DND-41 (cell line): ENCODE measurements at regions not wholly inside any gene's neighbourhood (a gene's known extent, or its start where the extent isn't known, plus 50 kb on each side); places are given as distances from the start of the nearest gene placed in this dataset.
"Not testable (repeated sequence)": the region's sequence is repeated elsewhere in the genome, so short reads cannot be mapped to it uniquely, and the experiment has no call there.

Source experiments
- ATAC-seq: fragments of 200-7000 bp; cut with Tn5 transposase; 3 replicates; pipeline ENCODE4 v1.9.1; 2021; ENCODE audit warnings: low read depth; ENCODE audit not compliant: insufficient read depth
- DNase-seq: peaks from one replicate; pipeline ENCODE4 v3.0.0-alpha.2; 2020
- H2AFZ ChIP-seq: 2 replicates; pipeline ENCODE4 v1.6.0; 2012; ENCODE audit warnings: low read depth, low read length
- H3K27ac ChIP-seq: 2 replicates; pipeline ENCODE4 v1.5.1; 2012; ENCODE audit warnings: low read length, inconsistent platforms
- H3K27me3 ChIP-seq: fragments of 200-600 bp; sonication (generic); 2 replicates; pipeline ENCODE4 v1.6.0; 2012; ENCODE audit warnings: low read length, mild to moderate bottlenecking, inconsistent platforms; ENCODE audit not compliant: insufficient read depth, poor library complexity
- H3K36me3 ChIP-seq: 2 replicates; pipeline ENCODE4 v1.5.1; 2012; ENCODE audit warnings: low read length, inconsistent platforms; ENCODE audit not compliant: insufficient read depth
- H3K4me1 ChIP-seq: 2 replicates; pipeline ENCODE4 v1.5.1; 2012; ENCODE audit warnings: mild to moderate bottlenecking, low read length; ENCODE audit not compliant: insufficient read depth
- H3K4me2 ChIP-seq: 2 replicates; pipeline ENCODE4 v1.6.0; 2012; ENCODE audit warnings: mild to moderate bottlenecking, moderate library complexity, low read length, inconsistent platforms; ENCODE audit not compliant: insufficient read depth
- H3K4me3 ChIP-seq, 2 experiments: fragments of 200-600 bp in 1 of 2; shearing (Covaris generic) in 1 of 2; 2 replicates each; pipeline ENCODE4 v1.5.1; 2012 to 2016; ENCODE audit warnings: inconsistent platforms in 2 of 2, low read length in 2 of 2, mild to moderate bottlenecking in 2 of 2, low read depth in 1 of 2, moderate library complexity in 1 of 2
- H3K79me2 ChIP-seq: 2 replicates; pipeline ENCODE4 v1.6.0; 2012; ENCODE audit warnings: low read length, inconsistent platforms; ENCODE audit not compliant: insufficient read depth
- H3K9ac ChIP-seq: 2 replicates; pipeline ENCODE4 v1.6.0; 2012; ENCODE audit warnings: low read depth, mild to moderate bottlenecking, inconsistent platforms, low read length, moderate library complexity
- H3K9me3 ChIP-seq: 2 replicates; pipeline ENCODE4 v1.5.1; 2012; ENCODE audit warnings: low read length, moderate library complexity, mild to moderate bottlenecking, inconsistent platforms; ENCODE audit not compliant: insufficient read depth, severe bottlenecking
- H4K20me1 ChIP-seq: 2 replicates; pipeline ENCODE4 v1.6.0; 2012; ENCODE audit warnings: low read length; ENCODE audit not compliant: insufficient read depth
- EZH2 ChIP-seq: IDR thresholded peaks from 3 replicates; pipeline ENCODE4 v1.6.1; 2012; ENCODE audit warnings: borderline replicate concordance, low read depth, mild to moderate bottlenecking, moderate library complexity, low read length, inconsistent platforms; ENCODE audit not compliant: severe bottlenecking
- TF ChIP-seq, protein P1 (sequence below): IDR thresholded peaks from 2 replicates; pipeline ENCODE4 v1.5.1; 2012; ENCODE audit warnings: borderline replicate concordance, low read length, moderate library complexity, mild to moderate bottlenecking; ENCODE audit not compliant: poor library complexity, severe bottlenecking; ENCODE audit errors: extremely low read depth

DNA sequence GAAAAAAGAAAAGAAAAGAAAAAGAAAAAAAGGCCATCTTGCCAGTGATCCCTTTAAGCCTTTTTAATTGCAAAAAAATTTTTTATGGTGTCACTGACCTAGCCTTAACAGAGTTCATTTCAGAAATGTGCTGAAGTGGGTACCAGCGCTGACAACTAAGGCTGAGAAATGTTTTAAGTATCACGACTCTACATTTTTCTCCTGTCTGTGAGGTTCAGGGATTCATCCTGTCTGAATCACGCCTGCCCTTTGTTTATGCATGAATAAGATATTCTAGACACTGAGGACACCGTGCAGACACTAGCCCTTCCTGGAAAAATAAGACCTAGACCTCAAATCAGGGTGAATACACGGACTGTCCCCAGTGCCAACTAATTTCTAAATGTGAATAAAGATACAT is 154.4 kb upstream of the NOCT start:
- Histone ChIP-seq H3K79me2 (no peaks in the 10 kb centered on the region), H3K9ac (no peak overlapping the region), H3K9me3 (no peaks in the 10 kb centered on the region), H3K4me2 (no peak overlapping the region), H4K20me1 (no peaks in the 10 kb centered on the region), H2AFZ (no peak overlapping the region), H3K27ac (no peak overlapping the region), H3K4me3 (no peak overlapping the region), H3K4me1 (no peaks in the 10 kb centered on the region), H3K36me3 (no peaks in the 10 kb centered on the region), H3K27me3 (peaks cover 9% of the 10 kb centered on the region)
- DNase-seq = no peak
- TF ChIP-seq, protein P1, sequence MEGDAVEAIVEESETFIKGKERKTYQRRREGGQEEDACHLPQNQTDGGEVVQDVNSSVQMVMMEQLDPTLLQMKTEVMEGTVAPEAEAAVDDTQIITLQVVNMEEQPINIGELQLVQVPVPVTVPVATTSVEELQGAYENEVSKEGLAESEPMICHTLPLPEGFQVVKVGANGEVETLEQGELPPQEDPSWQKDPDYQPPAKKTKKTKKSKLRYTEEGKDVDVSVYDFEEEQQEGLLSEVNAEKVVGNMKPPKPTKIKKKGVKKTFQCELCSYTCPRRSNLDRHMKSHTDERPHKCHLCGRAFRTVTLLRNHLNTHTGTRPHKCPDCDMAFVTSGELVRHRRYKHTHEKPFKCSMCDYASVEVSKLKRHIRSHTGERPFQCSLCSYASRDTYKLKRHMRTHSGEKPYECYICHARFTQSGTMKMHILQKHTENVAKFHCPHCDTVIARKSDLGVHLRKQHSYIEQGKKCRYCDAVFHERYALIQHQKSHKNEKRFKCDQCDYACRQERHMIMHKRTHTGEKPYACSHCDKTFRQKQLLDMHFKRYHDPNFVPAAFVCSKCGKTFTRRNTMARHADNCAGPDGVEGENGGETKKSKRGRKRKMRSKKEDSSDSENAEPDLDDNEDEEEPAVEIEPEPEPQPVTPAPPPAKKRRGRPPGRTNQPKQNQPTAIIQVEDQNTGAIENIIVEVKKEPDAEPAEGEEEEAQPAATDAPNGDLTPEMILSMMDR = no peak
- no peak for TF ChIP-seq EZH2
- no peak for ATAC-seq

- H3K79me2 ChIP-seq, H3K9me3 ChIP-seq, H3K4me3 ChIP-seq, H2AFZ ChIP-seq, H3K36me3 ChIP-seq, H3K4me2 ChIP-seq, H3K4me1 ChIP-seq, H3K9ac ChIP-seq, H4K20me1 ChIP-seq, ATAC-seq, DNase-seq, H3K27me3 ChIP-seq, H3K27ac ChIP-seq: not testable (repeated sequence)
Measured at GRCh38 chr4:138860357-138860756, 155.2 kb upstream of the NOCT start.

DNA sequence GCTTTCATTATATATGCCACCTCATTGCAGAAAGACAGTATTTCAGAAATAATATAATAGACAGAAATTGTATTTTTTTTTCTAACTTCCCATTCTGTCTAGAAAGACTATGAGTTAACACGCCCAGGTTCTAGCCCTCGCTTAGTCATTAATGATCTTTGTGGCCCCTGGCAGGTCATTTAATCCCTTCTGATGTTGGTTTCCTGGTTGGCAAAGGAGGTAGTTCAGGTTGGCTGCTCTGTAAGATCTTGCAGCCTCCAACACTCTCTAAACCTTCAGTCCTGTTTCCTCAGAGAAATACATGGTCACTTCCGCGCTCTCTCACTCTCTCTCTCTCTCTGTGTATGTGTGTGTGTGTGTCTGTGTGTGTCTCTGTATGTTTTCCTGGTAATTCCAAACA is 156.3 kb upstream of the NOCT start:
- H2AFZ ChIP-seq = no peak overlapping the region
- no peak overlapping the region for H3K4me3 ChIP-seq
- H3K4me2 ChIP-seq = no peak overlapping the region
- H4K20me1 ChIP-seq = no peaks in the 10 kb centered on the region
- H3K27ac ChIP-seq = no peak overlapping the region
- no peaks in the 10 kb centered on the region for H3K4me1 ChIP-seq
- ATAC-seq (no peak), DNase-seq (no peak)
- no peak overlapping the region for H3K9ac ChIP-seq
- no peaks in the 10 kb centered on the region for H3K36me3 ChIP-seq
- peaks cover 9% of the 10 kb centered on the region for H3K27me3 ChIP-seq
- H3K9me3 ChIP-seq = no peaks in the 10 kb centered on the region
- no peaks in the 10 kb centered on the region for H3K79me2 ChIP-seq
- TF ChIP-seq EZH2 = no peak
- TF ChIP-seq, protein P1 = no peak

GRCh38 chr4:138858419-138858818 is 157.2 kb upstream of the NOCT start:
- H3K4me1 ChIP-seq = no peaks in the 10 kb centered on the region
- ATAC-seq (no peak), DNase-seq (no peak)
- H2AFZ ChIP-seq = no peak overlapping the region
- H4K20me1 ChIP-seq = no peaks in the 10 kb centered on the region
- H3K79me2 ChIP-seq = no peaks in the 10 kb centered on the region
- no peak overlapping the region for H3K4me2 ChIP-seq
- no peaks in the 10 kb centered on the region for H3K9me3 ChIP-seq
- H3K9ac ChIP-seq = no peak overlapping the region
- peaks cover 9% of the 10 kb centered on the region for H3K27me3 ChIP-seq
- no peaks in the 10 kb centered on the region for H3K36me3 ChIP-seq
- TF ChIP-seq EZH2 = no peak
- TF ChIP-seq, protein P1 = no peak
- H3K4me3 ChIP-seq = no peak overlapping the region
- no peak overlapping the region for H3K27ac ChIP-seq
